ENCODE measurements at regions not wholly inside any gene's neighbourhood (a gene's known extent, or its start where the extent isn't known, plus 50 kb on each side); places are given as distances from the start of the nearest gene placed in this dataset.
"Not testable (repeated sequence)": the region's sequence is repeated elsewhere in the genome, so short reads cannot be mapped to it uniquely, and the experiment has no call there.

DNA sequence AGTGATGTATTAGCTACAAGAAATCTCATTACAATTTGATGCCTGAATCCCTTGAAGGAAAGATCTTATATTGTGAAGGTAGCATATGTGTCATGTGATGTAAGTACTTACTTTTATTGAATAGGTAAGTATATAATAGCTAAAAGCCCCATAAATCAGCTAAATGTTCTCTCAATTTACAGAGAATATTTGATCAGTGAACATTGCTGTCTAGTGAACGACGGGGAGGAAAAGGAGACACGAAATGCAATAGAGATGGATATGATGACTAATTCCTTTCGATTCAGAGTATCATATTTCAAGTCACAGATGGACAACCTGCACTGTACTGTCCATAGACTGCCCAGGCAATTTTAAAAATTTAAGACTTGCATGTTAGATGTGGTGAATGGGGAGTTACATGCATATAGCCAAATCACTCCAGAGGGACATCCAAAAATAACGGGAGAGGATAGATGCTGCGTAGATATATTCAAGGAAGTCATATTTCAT is 462.1 kb upstream of the CDIN1 start:
- DNase-seq: no peak

DNA sequence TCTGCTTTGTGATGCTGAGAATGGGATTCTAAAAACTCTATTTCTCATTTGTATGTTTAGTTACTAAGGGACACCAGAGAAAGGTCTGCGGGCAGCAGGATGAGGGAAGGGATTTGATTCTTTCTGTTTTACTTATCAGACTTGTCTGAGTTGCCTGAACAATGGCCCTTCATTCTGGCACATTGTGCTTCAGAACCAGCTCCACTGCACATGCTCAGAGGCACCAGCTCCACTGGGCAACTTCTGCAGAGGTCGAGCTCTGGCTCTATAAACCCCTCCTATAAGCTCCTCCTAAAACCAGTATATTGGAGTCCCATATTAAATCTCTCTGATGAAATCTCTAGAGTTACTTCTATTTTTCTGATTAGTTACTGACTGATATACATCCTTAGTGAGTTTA is 453.2 kb upstream of the CDIN1 start:
- DNase-seq: no peak

DNA sequence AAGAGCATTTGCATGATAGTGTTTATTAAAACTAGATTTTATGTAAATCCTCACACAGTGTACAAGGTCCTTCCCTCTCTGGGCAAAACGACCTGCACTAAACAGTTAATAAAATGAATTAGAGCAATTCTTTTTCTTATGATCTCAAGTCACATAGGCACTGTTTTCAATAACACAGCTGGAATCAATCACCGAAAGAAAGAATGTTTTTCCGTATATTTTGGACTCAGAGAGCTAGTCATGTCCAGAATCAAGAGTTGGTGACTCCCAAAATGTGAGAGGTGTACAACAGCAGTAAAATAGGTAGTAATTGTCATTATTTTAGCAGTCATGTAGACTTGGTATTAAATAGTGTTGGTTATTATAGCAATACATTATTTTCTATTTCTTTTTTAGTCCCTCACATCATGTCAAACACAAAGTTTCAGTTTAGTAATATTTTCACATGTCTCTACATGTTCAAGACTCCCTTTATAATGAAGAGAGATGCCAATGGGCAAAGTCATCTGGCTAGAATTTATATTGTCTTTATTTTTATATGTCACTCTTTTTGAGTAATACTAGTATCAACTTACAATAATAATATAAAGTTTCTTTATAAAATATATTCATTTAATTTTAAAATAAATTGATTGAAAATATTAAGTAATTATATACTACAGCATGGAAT is 448.6 kb upstream of the CDIN1 start:
- no peak for DNase-seq

DNA sequence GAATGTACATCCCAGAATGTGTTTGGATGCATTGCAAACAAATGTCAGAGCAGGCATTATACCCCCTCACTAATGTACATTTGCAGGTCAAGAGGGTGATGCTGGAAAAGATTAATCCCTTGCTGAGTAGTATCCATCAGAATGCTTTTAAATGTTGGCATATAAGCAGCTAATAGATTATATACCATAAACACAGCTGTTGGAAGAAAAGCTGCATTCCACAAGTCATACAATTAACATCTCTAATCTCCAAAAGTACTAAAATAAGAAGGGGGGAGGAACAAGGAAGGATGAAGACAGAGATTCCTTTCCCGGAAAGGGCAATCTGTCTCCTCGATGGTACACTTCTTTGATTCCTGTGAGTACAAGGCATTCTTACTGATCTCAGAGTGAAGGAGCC is 445.7 kb upstream of the CDIN1 start:
- no peak for DNase-seq

DNA sequence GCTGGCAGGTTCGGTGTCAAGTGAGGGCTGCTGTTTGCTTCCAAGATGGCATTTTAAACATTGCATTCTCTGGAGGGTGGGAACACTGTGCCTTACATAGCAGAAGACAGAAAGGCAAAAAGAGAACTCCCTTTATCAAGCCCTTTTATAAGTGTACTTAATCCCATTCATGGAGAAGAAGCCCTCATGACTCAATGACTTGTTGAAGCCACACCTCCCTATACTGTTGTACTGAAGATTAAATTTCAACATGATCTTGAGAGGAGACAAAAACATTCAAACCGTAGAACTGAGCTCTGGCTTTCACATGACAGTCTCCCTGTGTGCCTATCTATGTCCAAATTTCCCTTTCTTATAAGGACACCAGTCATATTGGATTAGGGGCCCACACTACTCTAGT is 443.4 kb upstream of the CDIN1 start:
- DNase-seq: no peak

DNA sequence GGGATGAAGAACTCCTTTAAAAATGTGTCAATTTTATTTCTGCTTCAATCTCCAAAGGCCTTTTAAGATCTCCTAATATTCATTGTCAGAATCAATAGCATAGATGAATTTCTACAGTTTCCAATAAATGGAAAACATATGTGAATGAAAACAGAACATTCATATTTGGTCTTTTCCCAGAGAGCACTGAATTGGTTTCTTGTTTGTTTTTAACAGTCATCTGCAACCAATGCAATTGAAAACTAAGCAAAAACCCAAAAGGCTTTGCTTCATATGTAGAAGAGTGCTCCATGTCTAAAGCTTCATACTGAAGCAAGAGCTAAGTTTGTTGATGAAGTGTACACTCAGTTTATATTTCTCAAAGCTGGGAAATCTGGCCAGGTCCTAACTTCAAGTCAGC is 426.5 kb upstream of the CDIN1 start:
- no peak for DNase-seq

DNA sequence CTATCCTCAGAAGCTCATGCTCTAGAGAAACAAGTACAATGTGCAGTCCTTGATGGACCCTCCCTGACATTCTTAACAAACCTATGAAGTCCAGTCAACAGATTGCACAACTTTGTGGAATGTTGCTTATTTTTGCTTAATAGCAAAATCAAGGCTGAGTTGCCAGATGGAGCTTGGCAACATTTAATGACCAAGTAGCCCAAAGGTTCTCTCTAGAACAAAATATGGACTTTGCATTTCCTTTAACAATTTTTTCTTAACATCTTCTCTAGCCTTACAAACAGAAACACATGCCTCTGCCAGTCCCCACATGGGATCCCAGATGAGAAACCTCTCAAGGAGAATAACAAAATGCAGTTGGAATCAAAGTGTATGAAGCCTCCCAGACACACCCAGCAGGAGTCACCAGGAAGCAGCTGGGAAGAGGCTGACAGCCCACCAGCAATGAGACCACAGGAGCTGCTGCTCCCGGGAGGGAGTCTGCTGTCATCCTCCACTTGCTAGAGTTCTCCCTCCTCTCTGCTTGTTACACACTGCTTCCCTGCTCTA is 422.5 kb upstream of the CDIN1 start:
- no peak for DNase-seq

DNA sequence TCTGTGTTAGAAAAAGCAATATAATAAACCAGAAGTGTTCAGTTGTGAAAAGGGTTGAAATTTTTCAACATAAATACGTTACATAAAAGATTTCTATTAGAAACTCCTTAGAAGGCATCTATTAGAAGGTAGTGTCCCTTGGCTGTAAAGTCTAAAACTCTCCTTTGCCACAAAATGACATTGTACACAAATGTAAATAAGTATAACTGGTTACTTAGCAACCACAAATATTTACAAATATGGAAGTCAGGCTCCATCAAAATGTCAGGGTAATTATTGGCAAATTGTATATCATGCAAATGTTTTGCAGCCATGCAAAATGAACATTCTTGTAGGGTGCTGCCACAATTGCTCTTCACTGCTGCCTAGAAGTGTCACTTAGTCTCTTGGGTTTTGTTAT is 419.1 kb upstream of the CDIN1 start:
- DNase-seq: no peak

DNA sequence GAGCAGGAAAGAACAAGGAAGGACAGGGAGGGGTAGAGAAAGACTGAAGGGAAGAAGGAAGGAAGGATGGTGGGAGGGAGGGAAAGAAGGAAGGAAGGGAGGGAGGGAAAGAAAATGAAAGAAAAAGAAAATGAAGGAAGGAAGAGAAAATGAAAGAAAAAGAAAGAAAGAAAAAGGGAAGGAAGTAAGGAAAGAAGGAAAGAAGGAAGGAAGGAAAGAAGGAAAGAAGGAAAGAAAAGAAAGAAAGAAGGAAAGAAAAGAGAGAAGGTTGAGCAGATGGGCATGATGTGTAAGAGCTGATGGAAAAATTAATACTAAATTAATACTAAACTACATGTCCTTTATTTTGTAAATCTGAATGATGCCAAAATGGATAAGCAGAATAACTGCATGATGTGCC is 418.3 kb upstream of the CDIN1 start:
- DNase-seq: no peak

DNA sequence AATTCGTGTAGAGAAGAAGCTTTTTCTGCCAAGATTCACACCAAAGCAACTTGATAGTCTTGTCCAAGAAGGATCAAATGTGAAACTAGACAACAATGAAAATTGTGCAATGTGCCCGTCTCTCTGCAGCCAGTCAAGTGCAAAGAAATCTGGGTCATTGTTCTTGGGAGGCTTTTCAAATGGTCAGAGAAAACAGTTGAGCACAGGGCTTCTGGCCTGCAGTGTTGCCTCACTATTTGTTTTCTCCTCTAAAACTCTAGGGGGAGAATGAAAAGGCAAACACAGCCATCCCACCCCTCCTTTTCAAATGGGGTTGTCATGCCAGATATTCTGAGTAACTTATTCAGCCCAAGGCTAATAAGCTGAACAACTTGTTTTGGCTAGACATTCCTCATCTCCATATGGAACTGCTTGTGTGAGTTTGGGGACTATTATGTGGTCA is 417.6 kb upstream of the CDIN1 start:
- DNase-seq: no peak

DNA sequence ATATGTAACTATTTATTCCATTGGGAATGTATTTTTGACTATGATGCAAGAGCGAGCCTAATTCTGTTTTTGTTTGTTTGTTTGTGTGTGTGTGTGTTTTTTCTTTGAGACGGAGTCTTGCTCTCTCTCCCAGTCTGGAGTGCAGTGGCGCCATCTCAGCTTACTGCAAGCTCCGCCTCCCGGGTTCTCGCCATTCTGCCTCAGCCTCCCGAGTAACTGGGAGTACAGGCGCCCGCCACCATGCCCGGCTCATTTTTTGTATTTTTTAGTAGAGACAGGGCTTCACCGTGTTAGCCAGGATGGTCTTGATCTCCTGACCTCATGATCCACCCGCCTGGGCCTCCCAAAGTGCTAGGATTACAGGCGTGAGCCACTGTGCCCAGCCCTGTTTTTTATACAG is 415.4 kb upstream of the CDIN1 start:
- not testable (repeated sequence) for DNase-seq

DNA sequence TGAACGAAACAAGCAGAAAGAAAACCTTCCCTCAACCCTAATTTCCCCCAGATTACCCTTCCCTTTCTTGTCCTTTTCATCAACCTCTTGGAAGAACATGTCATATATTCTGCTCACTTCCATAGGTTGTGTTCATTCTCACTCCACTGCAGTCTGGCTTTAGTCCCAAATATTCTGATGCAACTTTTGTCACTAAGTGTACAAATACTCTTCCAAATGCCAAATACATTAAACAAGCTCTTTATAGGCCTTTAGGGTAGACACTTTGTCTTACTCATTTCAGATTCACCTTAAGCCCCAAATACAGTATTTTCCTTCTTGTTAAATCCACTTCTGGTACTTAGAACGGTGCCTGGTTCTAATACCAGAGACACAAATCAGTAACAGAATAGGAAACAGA is 406.5 kb upstream of the CDIN1 start:
- DNase-seq: no peak

DNA sequence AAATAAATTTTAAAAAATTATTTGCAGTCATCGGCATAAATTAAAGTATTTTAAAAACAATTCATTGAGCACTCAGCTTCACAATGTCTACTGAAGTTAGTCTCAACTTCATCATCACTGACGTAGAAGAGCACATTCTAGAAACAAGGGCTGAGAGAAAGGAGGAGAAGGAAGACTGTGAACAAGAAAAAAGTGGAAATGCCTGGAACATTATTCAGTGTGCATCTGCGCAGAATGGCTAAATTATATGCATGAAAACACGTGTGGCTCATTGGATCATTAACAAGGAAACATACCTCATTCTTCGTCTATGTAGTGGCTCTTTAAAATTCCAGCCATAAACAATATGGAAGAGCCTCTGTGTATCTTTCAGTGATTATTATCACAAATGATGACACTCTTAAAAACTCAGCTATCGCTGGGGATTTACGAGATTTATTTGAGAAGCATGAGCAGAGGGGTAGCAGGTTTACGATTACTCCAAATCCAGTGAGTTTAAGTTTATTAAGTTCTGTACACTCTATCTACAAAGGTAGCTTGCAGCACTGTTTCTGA is 404.2 kb upstream of the CDIN1 start:
- no peak for DNase-seq

DNA sequence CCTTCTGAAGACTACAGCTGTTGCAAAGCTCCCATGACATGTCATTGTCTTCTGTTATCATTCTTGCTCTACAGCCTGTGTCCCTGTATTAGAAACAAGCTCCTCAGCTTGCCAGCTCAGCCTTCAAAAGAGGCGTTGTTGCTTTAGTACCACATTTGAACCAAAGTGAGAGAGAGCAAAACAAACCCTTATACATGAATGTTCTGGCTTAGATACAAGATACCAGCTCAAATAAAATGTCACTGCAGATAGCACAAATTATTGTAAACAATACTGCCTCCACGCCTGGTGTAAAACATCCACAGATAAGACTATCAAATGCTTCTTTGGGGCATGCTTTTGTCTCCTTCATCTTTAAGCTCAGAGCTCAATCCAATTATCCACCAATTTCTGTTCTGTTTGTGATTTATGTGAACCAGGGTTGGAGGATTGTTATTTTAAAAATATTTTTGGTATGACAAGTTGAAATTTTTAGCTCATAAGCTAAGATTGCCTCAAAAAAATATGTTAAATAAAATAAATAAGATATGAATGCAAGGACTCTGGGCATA is 403.6 kb upstream of the CDIN1 start:
- no peak for DNase-seq

DNA sequence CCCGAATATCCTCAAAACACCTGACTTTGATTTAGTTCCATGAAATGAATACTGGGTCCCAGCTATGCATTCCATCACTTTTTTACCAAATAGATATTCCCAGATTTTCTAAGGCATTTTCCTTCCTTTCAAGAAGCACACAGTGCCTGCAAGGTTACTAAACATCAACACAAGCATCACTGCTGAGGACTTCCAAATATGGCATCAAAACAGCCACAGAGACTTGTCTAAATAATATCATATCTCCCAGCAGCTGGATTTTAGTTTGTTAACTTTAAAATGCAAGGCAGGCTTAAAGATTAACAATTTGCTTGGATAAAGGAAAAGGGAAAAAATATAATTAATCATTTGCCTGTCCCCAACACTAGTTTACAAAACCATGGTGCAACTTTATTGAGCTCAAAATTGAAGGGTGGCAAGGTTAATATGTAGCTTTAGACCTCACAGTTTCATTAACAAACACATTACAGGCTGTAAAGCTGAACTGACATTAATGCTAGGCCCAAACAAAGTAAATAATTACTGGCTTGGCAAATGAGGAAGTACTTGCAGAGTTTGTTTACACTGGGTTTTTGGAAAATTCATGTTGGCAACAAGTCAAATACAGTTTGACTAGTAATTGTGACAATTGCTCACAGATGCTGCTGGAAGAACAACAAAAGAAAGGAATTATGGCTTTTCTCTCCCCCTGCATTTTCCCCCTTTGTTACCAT is 401.7 kb upstream of the CDIN1 start:
- DNase-seq: no peak

DNA sequence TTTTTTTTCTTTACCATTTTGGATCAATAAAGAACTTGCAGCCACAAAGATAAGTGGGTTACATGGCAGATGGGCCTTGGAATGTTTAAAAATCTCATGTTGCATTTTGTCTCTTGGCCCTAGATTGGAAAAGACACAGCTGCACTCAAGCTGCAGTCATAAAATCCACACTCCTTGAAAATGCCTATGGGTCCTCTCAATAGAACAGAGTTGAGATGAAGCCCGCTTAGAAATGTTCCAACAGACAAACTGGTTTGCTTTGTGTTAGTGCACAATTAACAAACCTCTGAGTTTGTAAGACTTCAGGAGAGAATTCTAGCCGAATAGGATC is 401.2 kb upstream of the CDIN1 start:
- DNase-seq: no peak

DNA sequence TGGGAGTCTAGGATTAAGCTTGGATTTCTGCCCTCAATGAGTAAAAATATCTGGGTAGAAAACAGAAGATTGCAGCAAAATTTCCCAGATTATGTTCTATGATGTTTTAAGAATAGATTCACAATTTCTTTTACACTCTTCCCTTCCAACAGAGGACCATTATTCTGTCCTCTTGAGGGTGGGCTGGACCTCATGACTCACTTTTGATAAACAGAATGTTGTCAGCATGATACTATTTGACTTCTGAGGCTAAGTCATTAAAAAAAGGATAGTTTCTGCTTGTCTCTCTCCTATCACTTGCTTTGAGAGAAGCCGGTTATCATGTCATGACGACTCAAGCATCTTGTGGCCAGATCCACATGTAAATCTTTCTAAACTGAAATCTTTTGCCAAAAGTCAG is 396.2 kb upstream of the CDIN1 start:
- DNase-seq: no peak

DNA sequence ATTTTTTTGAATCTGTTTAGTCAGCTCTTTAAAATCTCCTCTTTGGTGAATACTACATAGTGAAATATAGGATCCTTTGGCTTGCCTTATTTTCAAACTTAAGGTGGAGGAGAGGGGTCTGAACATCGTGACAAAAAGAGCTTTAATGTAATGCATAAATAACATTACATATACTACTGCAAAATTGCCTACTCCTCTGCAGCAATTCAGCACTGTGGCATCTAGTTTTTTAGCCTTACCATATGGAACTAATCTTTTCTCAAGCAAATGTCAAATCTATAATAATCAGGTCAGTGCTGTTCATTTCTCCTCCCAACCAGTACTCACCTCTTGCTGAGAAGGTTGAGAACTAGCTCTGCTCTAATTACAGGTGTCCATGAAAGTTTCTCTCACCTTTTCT is 394.0 kb upstream of the CDIN1 start:
- DNase-seq: no peak

DNA sequence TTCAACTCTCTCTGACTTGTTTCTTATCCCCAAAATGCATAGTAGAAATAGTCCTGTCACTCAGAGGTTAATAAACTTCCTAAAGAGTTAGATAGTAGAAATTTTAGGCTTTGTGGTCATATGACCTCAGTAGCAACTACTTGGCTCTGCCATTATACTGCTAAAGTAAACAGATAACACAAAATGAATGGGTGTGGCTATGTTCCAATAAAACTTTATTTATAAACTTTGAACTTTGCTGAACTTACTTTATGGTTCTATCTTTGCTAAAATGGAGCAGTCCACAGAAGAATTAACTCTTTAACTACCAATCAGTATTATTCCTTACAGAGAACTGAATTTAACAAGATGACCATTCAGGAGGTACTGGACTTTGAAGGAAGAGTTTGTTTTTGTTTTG is 393.6 kb upstream of the CDIN1 start:
- DNase-seq: no peak

DNA sequence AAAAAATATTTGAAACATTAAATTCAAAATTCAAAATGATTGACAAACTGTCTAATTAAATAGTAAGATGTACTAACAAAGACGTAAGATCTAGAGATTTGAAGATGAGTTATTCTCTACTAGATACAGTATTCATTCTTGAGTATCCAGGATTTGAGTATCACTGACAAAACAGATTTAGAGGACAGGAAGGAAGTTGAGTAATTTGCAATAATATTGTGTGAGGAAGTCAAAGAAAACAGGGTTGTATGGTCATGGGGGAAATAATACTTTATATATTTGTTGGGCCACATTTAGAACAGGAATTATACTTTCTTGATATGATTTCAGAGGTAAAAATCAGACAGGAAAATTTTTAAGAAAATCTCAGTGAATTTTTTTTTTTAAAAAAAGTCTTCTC is 393.1 kb upstream of the CDIN1 start:
- no peak for DNase-seq

DNA sequence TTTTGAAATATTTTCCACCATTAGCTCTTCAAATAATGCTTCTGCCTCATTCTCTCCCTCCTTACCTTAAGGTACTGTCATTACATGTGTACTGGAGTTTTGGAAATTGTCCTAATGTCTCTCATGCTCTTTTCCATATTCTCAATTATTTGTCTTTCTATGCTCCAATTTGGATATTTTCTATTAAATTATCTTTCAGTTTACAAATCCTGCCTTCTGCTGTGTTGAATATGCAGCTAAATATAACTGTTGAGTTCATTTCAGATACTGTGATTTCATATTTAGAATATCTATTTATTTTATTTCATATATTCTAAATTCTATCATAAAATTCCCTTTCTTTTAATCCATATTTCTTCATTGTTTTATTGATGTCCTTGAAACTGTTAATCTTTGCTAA is 388.0 kb upstream of the CDIN1 start:
- no peak for DNase-seq

DNA sequence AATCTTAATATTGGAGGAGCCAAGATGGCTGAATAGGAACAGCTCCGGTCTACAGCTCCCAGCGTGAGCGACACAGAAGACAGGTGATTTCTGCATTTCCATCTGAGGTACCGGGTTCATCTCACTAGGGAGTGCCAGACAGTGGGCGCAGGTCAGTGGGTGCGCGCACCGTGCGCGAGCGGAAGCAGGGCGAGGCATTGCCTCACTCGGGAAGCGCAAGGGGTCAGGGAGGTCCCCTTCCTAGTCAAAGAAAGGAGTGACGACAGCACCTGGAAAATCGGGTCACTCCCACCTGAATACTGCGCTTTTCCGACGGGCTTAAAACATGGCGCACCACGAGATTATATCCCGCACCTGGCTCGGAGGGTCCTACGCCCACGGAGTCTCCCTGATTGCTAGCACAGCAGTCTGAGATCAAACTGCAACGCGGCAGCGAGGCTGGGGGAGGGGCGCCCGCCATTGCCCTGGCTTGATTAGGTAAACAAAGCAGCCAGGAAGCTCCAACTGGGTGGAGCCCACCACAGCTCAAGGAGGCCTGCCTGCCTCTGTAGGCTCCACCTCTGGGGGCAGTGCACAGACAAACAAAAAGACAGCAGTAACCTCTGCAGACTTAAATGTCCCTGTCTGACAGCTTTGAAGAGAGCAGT is 383.9 kb upstream of the CDIN1 start:
- DNase-seq: not testable (repeated sequence)

DNA sequence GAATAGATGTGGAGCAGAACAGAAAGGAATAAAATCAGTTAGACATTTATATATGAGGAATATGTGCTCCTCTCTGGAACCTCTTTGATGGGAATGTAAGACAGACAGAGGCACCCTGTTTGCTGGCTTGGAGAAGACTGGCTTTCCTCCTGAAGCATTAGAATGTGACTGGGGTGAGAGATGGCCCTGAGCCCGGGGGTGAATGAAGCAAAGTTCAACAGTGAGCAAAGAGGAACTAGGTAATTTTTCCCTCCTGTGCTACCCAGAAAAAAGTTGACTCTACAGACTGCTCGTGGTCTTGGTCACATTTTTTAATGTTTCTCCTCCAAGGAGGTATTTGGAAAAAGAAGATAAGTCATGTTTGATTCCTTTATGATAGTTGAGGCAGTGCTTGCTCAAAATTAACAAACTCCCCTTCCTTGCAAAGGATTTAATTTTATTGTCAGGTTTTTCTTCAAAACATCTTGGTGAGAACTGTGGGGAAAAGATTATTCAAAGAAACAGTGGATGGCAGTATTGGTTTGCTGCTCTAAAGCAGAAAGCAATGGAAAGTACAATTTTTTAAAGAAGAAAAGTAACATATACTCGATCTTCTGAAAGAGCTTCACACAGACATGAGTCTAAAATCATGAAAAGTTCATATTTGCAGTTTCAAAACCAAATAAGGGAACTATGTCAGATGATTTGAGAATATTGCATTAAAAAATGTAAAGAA is 370.4 kb upstream of the CDIN1 start:
- no peak for DNase-seq
